ENCODE measurements at regions not wholly inside any gene's neighbourhood (a gene's known extent, or its start where the extent isn't known, plus 50 kb on each side); places are given as distances from the start of the nearest gene placed in this dataset.

- no peak for ATAC-seq
- ChIA-PET POLR2A (no interaction called here), CTCF (no interaction called here)
- Mint-ChIP-seq H3K36me3 (peaks cover 18% of the 10 kb centered on the region), H3K27ac (no peak overlapping the region), H3K4me1 (no peaks in the 10 kb centered on the region), H3K9me3 (peaks cover 22% of the 10 kb centered on the region), H3K4me3 (no peak overlapping the region), H3K27me3 (ENCODE audit: low read depth) (0 out of 2 replicates have a peak, but pooled peaks cover 2% of the 10 kb centered on the region)
- DNase-seq (ENCODE audit: low spot score): no peak
- no peak for TF ChIP-seq USF2 (CRISPR knock-in tag; IDR thresholded peaks at IDR 0.05)
- peak; percentile 32; the same call in 1 of the 2 replicates for TF ChIP-seq GABPB1 (CRISPR knock-in tag; IDR thresholded peaks at IDR 0.05)
Measured at GRCh38 chr2:215529271-215529670, 93.4 kb upstream of the FN1 start.

- Mint-ChIP-seq H3K9me3 (peaks cover 20% of the 10 kb centered on the region), H3K27ac (no peak overlapping the region), H3K4me3 (no peak overlapping the region), H3K27me3 (ENCODE audit: low read depth) (0 out of 2 replicates have a peak, but pooled peaks cover 2% of the 10 kb centered on the region), H3K4me1 (no peaks in the 10 kb centered on the region), H3K36me3 (peaks cover 13% of the 10 kb centered on the region)
- ATAC-seq (no peak), DNase-seq (ENCODE audit: low spot score) (no peak)
- ChIA-PET CTCF (no interaction called here), POLR2A (no interaction called here)
- TF ChIP-seq MLX (CRISPR knock-in tag; IDR thresholded peaks at IDR 0.05) (no peak), OVOL2 (CRISPR knock-in tag; IDR thresholded peaks at IDR 0.05; ENCODE audit: borderline replicate concordance) (no peak), SP1 (CRISPR knock-in tag; conservative IDR thresholded peaks at IDR 0.05) (no peak), NR3C1 (CRISPR knock-in tag; conservative IDR thresholded peaks at IDR 0.05; ENCODE audit: low read depth) (no peak), TEAD4 (CRISPR knock-in tag; IDR thresholded peaks at IDR 0.05) (no peak), ATF6 (CRISPR knock-in tag; IDR thresholded peaks at IDR 0.05) (no peak), PRDM15 (CRISPR knock-in tag; IDR thresholded peaks at IDR 0.05) (no peak), FOXK1 (CRISPR knock-in tag; IDR thresholded peaks at IDR 0.05) (no peak), PREB (CRISPR knock-in tag; IDR thresholded peaks at IDR 0.05; ENCODE audit: borderline replicate concordance) (no peak), IRF1 (CRISPR knock-in tag; IDR thresholded peaks at IDR 0.05) (no peak), ZNF396 (CRISPR knock-in tag; IDR thresholded peaks at IDR 0.05; ENCODE audit: borderline replicate concordance) (no peak), TEAD1 (CRISPR knock-in tag; IDR thresholded peaks at IDR 0.05) (no peak)
Measured at GRCh38 chr2:215528555-215528954, 92.7 kb upstream of the FN1 start.
